Fibroblast of lung (primary cell): ENCODE measurements at regions not wholly inside any gene's neighbourhood (a gene's known extent, or its start where the extent isn't known, plus 50 kb on each side); places are given as distances from the start of the nearest gene placed in this dataset.

Source experiments
- DNase-seq, 2 donors: peaks; one replicate each; pipeline versions ENCODE4 v3.0.0 to v3.0.0-alpha.2; 2010; ENCODE audit warnings: low read depth in 2 of 2
- H2AFZ ChIP-seq: 2 replicates; pipeline ENCODE4 v1.5.1; 2012; ENCODE audit warnings: low read length, control low read depth, inconsistent platforms
- H3K27ac ChIP-seq: 2 replicates; pipeline ENCODE4 v1.5.1; 2011; ENCODE audit warnings: low read length, control low read depth; ENCODE audit not compliant: insufficient read depth
- H3K27me3 ChIP-seq: 2 replicates; pipeline ENCODE4 v1.5.1; 2011; ENCODE audit warnings: mild to moderate bottlenecking, low read length; ENCODE audit not compliant: control insufficient read depth, insufficient read depth
- H3K36me3 ChIP-seq: 2 replicates; pipeline ENCODE4 v1.5.1; 2011; ENCODE audit warnings: low read length; ENCODE audit not compliant: control insufficient read depth, insufficient read depth
- H3K4me1 ChIP-seq: 2 replicates; pipeline ENCODE4 v1.5.1; 2011; ENCODE audit warnings: low read length; ENCODE audit not compliant: control insufficient read depth, insufficient read depth; ENCODE audit errors: extremely low read depth
- H3K4me2 ChIP-seq: 2 replicates; pipeline ENCODE4 v1.5.1; 2011; ENCODE audit warnings: low read length, control low read depth; ENCODE audit not compliant: insufficient read depth; ENCODE audit errors: extremely low read depth
- H3K4me3 ChIP-seq, 4 experiments: fragments of 200-600 bp in 1 of 4; sonication (generic) in 1 of 4; replicated peaks in 1 of 4; 2 replicates each; pipeline ENCODE4 v1.5.1; 2011 to 2016; ENCODE audit warnings: low read length in 4 of 4, low read depth in 3 of 4, mild to moderate bottlenecking in 3 of 4, control low read depth in 2 of 4, inconsistent platforms in 1 of 4, mixed read lengths in 1 of 4; ENCODE audit not compliant: insufficient read depth in 1 of 4; ENCODE audit errors: control extremely low read depth in 1 of 4
- H3K79me2 ChIP-seq: 2 replicates; pipeline ENCODE4 v1.5.1; 2012; ENCODE audit warnings: mild to moderate bottlenecking, low read length, inconsistent platforms; ENCODE audit not compliant: control insufficient read depth, insufficient read depth
- H3K9ac ChIP-seq: 2 replicates; pipeline ENCODE4 v1.5.1; 2011; ENCODE audit warnings: mild to moderate bottlenecking, low read length, control low read depth; ENCODE audit not compliant: insufficient read depth
- H3K9me3 ChIP-seq: 2 replicates; pipeline ENCODE4 v1.5.1; 2012; ENCODE audit warnings: low read depth, low read length; ENCODE audit not compliant: control insufficient read depth, insufficient read depth
- H4K20me1 ChIP-seq: 2 replicates; pipeline ENCODE4 v1.5.1; 2011; ENCODE audit warnings: low read length; ENCODE audit not compliant: control insufficient read depth, insufficient read depth; ENCODE audit errors: extremely low read depth
- EZH2 ChIP-seq: IDR thresholded peaks from 2 replicates; pipeline ENCODE4 v1.5.1; 2012; ENCODE audit warnings: low read length, control low read depth, mild to moderate bottlenecking; ENCODE audit errors: missing control alignments
- TF ChIP-seq, protein P1 (sequence below), 2 donors: IDR thresholded peaks in 1 of 2; conservative IDR thresholded peaks in 1 of 2; 1 replicate in 1 of 2; 2 replicates in 1 of 2; pipeline ENCODE4 v1.5.1; 2011 to 2012; ENCODE audit warnings: low read length in 2 of 2, control low read depth in 1 of 2, inconsistent platforms in 1 of 2, low read depth in 1 of 2, mild to moderate bottlenecking in 1 of 2

DNA sequence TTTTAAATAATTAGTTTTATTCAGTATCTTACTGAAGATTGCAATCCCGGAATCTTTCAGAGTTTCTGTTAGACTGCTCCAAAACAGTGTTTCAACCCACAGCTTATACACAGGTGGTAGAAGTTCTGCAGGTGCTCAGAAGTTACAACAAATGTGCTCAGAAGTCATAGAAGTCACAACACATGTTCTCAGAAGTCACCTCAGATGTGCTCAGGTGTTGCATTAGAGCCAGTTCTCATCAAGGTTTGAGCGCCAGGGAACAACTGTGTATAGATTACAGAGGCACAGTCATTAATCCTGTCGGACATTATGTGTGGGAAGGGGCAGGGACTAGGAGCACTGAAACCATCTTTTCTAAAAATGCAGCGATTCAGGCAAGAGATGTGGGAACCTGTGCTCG, 124.5 kb downstream of the ARSF start:
- Histone ChIP-seq H3K27me3 (no peaks in the 10 kb centered on the region), H3K79me2 (no peaks in the 10 kb centered on the region), H3K4me2 (no peak overlapping the region), H4K20me1 (no peaks in the 10 kb centered on the region), H3K27ac (no peak overlapping the region), H3K4me3 (no peak overlapping the region), H3K9ac (no peak overlapping the region), H2AFZ (no peak overlapping the region), H3K4me1 (no peaks in the 10 kb centered on the region), H3K9me3 (no peaks in the 10 kb centered on the region), H3K36me3 (no peaks in the 10 kb centered on the region)
- DNase-seq, result no peak
- no peak for TF ChIP-seq EZH2
- TF ChIP-seq, protein P1, sequence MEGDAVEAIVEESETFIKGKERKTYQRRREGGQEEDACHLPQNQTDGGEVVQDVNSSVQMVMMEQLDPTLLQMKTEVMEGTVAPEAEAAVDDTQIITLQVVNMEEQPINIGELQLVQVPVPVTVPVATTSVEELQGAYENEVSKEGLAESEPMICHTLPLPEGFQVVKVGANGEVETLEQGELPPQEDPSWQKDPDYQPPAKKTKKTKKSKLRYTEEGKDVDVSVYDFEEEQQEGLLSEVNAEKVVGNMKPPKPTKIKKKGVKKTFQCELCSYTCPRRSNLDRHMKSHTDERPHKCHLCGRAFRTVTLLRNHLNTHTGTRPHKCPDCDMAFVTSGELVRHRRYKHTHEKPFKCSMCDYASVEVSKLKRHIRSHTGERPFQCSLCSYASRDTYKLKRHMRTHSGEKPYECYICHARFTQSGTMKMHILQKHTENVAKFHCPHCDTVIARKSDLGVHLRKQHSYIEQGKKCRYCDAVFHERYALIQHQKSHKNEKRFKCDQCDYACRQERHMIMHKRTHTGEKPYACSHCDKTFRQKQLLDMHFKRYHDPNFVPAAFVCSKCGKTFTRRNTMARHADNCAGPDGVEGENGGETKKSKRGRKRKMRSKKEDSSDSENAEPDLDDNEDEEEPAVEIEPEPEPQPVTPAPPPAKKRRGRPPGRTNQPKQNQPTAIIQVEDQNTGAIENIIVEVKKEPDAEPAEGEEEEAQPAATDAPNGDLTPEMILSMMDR (conservative IDR thresholded peaks at IDR 0.05 in 1 of 2, IDR thresholded peaks at IDR 0.05 in 1 of 2; ENCODE audit: low read depth in 1 of 2, low read length in 2 of 2), result no peak
